ENCODE measurements at regions not wholly inside any gene's neighbourhood (a gene's known extent, or its start where the extent isn't known, plus 50 kb on each side); places are given as distances from the start of the nearest gene placed in this dataset.
A peak's percentile ranks its signal among the peaks of the same experiment; 100 is the strongest.

DNA sequence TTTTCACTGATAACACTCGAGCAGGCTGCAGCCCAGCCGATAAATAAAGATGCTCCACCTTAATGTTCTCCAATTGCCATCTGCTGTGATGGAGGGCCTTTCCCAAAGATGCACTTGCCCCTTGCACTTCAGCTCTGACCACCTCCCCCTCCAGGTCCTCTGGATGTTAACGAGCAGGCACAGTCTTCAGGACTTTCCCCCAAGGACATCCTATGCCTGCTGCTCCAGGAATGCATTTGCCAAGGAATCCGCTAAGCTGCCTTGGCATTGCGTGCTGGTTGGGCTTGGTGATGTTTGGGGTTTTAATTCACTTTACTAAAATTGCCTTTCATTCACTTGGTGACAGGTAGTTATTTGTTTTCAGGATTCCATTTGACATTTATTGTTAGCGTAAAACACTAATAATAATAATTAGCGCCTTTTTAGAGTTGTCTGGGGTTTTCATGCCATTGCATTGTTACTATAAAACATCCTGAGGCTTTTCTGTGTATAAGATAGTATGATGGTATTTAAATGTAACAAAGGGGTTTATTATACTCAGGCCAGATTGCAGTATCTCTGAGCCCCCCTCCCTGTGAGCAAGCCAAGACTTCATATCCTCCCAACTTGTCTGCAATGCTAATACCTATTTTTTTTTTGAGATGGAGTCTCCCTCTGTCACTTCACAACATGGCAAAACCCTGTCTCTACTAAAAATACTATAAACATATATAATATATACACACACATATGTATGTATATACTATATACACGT lies 66.7 kb upstream of the TSHZ2 start:
- peaks cover 3% of the 10 kb centered on the region for H3K9me3 Mint-ChIP-seq (ENCODE audit: low read depth)
- H3K36me3 Mint-ChIP-seq (ENCODE audit: insufficient read depth): no peaks in the 10 kb centered on the region
- peaks cover 25% of the 10 kb centered on the region for H3K4me1 Mint-ChIP-seq (ENCODE audit: low read depth)
- no peak overlapping the region for H3K4me3 Mint-ChIP-seq (ENCODE audit: low read depth)
- TF ChIP-seq, protein P1, sequence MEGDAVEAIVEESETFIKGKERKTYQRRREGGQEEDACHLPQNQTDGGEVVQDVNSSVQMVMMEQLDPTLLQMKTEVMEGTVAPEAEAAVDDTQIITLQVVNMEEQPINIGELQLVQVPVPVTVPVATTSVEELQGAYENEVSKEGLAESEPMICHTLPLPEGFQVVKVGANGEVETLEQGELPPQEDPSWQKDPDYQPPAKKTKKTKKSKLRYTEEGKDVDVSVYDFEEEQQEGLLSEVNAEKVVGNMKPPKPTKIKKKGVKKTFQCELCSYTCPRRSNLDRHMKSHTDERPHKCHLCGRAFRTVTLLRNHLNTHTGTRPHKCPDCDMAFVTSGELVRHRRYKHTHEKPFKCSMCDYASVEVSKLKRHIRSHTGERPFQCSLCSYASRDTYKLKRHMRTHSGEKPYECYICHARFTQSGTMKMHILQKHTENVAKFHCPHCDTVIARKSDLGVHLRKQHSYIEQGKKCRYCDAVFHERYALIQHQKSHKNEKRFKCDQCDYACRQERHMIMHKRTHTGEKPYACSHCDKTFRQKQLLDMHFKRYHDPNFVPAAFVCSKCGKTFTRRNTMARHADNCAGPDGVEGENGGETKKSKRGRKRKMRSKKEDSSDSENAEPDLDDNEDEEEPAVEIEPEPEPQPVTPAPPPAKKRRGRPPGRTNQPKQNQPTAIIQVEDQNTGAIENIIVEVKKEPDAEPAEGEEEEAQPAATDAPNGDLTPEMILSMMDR (IDR thresholded peaks at IDR 0.05; ENCODE audit: unreplicated experiment): no peak
- H3K27ac Mint-ChIP-seq: no peak overlapping the region
- DNase-seq (ENCODE audit: low spot score, unreplicated experiment): no peak
- peaks cover 2% of the 10 kb centered on the region for H3K27me3 Mint-ChIP-seq

GRCh38 chr20:52904837-52905236 lies 67.3 kb upstream of the TSHZ2 start:
- no peak overlapping the region for H3K27ac Mint-ChIP-seq
- H3K4me1 Mint-ChIP-seq (ENCODE audit: low read depth): peaks cover 25% of the 10 kb centered on the region
- DNase-seq (ENCODE audit: low spot score, unreplicated experiment): no peak
- peaks cover 2% of the 10 kb centered on the region for H3K27me3 Mint-ChIP-seq
- TF ChIP-seq, protein P1 (IDR thresholded peaks at IDR 0.05; ENCODE audit: unreplicated experiment): no peak
- H3K4me3 Mint-ChIP-seq (ENCODE audit: low read depth): no peak overlapping the region
- peaks cover 3% of the 10 kb centered on the region for H3K9me3 Mint-ChIP-seq (ENCODE audit: low read depth)
- H3K36me3 Mint-ChIP-seq (ENCODE audit: insufficient read depth): no peaks in the 10 kb centered on the region

- Mint-ChIP-seq H3K27ac (peak overlapping the region; percentile 75), H3K4me1 (ENCODE audit: low read depth) (peaks cover 19% of the 10 kb centered on the region)
- TF ChIP-seq, protein P1 (IDR thresholded peaks at IDR 0.05; ENCODE audit: unreplicated experiment): no peak
Observed at GRCh38 chr20:52899041-52899608, 73.0 kb upstream of the TSHZ2 start.

DNA sequence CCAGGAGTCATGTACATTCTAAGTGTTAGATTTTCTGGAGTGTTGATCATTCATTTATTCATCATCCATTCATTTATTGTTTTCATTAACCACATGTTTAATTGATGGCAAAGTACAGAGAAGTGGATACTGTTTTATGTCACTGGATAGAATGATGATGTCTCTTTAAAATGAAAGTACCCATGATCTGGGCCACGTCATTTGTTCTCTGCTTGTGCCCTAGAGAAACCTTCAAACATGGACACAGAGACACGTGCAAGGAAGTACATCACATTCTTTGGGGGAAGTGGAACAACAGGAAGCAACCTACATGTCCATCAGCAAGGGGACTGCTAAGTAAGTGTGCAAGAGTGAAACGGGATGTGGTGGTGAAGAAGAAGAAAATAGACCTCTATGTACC lies 75.8 kb upstream of the TSHZ2 start:
- Mint-ChIP-seq H3K36me3 (ENCODE audit: insufficient read depth) (no peaks in the 10 kb centered on the region), H3K4me3 (ENCODE audit: low read depth) (no peak overlapping the region), H3K27ac (no peak overlapping the region), H3K4me1 (ENCODE audit: low read depth) (peaks cover 4% of the 10 kb centered on the region), H3K9me3 (ENCODE audit: low read depth) (no peaks in the 10 kb centered on the region), H3K27me3 (no peaks in the 10 kb centered on the region)
- TF ChIP-seq, protein P1 (IDR thresholded peaks at IDR 0.05; ENCODE audit: unreplicated experiment): no peak
- DNase-seq (ENCODE audit: low spot score, unreplicated experiment): no peak

More at GRCh38 chr20:52899041-52899608, 73.0 kb upstream of the TSHZ2 start:
- no peak overlapping the region for H3K4me3 Mint-ChIP-seq (ENCODE audit: low read depth)
- H3K27me3 Mint-ChIP-seq: no peaks in the 10 kb centered on the region
- no peak for DNase-seq (ENCODE audit: low spot score, unreplicated experiment)
- H3K36me3 Mint-ChIP-seq (ENCODE audit: insufficient read depth): no peaks in the 10 kb centered on the region
- no peaks in the 10 kb centered on the region for H3K9me3 Mint-ChIP-seq (ENCODE audit: low read depth)

GRCh38 chr20:52895701-52896100 lies 76.5 kb upstream of the TSHZ2 start:
- Mint-ChIP-seq H3K36me3 (ENCODE audit: insufficient read depth) (no peaks in the 10 kb centered on the region), H3K9me3 (ENCODE audit: low read depth) (peaks cover 4% of the 10 kb centered on the region), H3K27ac (no peak overlapping the region), H3K27me3 (no peaks in the 10 kb centered on the region), H3K4me1 (ENCODE audit: low read depth) (peaks cover 4% of the 10 kb centered on the region), H3K4me3 (ENCODE audit: low read depth) (no peak overlapping the region)
- TF ChIP-seq, protein P1 (IDR thresholded peaks at IDR 0.05; ENCODE audit: unreplicated experiment): no peak
- DNase-seq (ENCODE audit: low spot score, unreplicated experiment): no peak
